IPS-18a (cell line): ENCODE measurements at regions not wholly inside any gene's neighbourhood (a gene's known extent, or its start where the extent isn't known, plus 50 kb on each side); places are given as distances from the start of the nearest gene placed in this dataset.

Experiments used
- H3K27ac ChIP-seq: one replicate; pipeline ENCODE4 v1.5.1; 2013; ENCODE audit warnings: low read length
- H3K27me3 ChIP-seq: one replicate; pipeline ENCODE4 v1.6.1; 2013; ENCODE audit warnings: mild to moderate bottlenecking, low read length; ENCODE audit not compliant: control insufficient read depth, insufficient read depth
- H3K36me3 ChIP-seq: one replicate; pipeline ENCODE4 v1.6.1; 2013; ENCODE audit warnings: low read depth, low read length; ENCODE audit not compliant: control insufficient read depth
- H3K4me1 ChIP-seq: one replicate; pipeline ENCODE4 v1.6.1; 2013; ENCODE audit warnings: low read depth, low read length; ENCODE audit not compliant: control insufficient read depth
- H3K4me3 ChIP-seq: one replicate; pipeline ENCODE4 v1.5.1; 2013; ENCODE audit warnings: low read length
- H3K9ac ChIP-seq: one replicate; pipeline ENCODE4 v1.6.1; 2013; ENCODE audit warnings: mild to moderate bottlenecking, low read length, moderate library complexity
- H3K9me3 ChIP-seq: one replicate; pipeline ENCODE4 v1.6.1; 2013; ENCODE audit warnings: low read depth, low read length; ENCODE audit not compliant: control insufficient read depth

- Histone ChIP-seq H3K27me3 (no peaks in the 10 kb centered on the region), H3K36me3 (no peaks in the 10 kb centered on the region), H3K4me3 (no peak overlapping the region), H3K9me3 (no peaks in the 10 kb centered on the region), H3K9ac (no peak overlapping the region), H3K4me1 (peaks cover 12% of the 10 kb centered on the region), H3K27ac (no peak overlapping the region)
Observed at GRCh38 chr6:93079061-93079460, 340.3 kb downstream of the EPHA7 start.

GRCh38 chr6:93073811-93074210, 345.5 kb downstream of the EPHA7 start:
- H3K4me1 ChIP-seq = peaks cover 4% of the 10 kb centered on the region
- H3K9ac ChIP-seq = no peak overlapping the region
- no peaks in the 10 kb centered on the region for H3K36me3 ChIP-seq
- no peak overlapping the region for H3K27ac ChIP-seq
- H3K9me3 ChIP-seq = no peaks in the 10 kb centered on the region
- no peaks in the 10 kb centered on the region for H3K27me3 ChIP-seq
- H3K4me3 ChIP-seq = no peak overlapping the region

GRCh38 chr6:93069856-93070255, 349.5 kb downstream of the EPHA7 start:
- no peaks in the 10 kb centered on the region for H3K9me3 ChIP-seq
- H3K4me1 ChIP-seq = no peaks in the 10 kb centered on the region
- no peak overlapping the region for H3K4me3 ChIP-seq
- H3K27ac ChIP-seq = no peak overlapping the region
- H3K9ac ChIP-seq = no peak overlapping the region
- no peaks in the 10 kb centered on the region for H3K36me3 ChIP-seq
- H3K27me3 ChIP-seq = no peaks in the 10 kb centered on the region

- H3K4me3 ChIP-seq = no peak overlapping the region
- no peak overlapping the region for H3K27ac ChIP-seq
- no peaks in the 10 kb centered on the region for H3K9me3 ChIP-seq
- H3K4me1 ChIP-seq = no peaks in the 10 kb centered on the region
- H3K27me3 ChIP-seq = no peaks in the 10 kb centered on the region
- no peaks in the 10 kb centered on the region for H3K36me3 ChIP-seq
- no peak overlapping the region for H3K9ac ChIP-seq
Observed at GRCh38 chr6:93059911-93060310, 359.4 kb downstream of the EPHA7 start.

GRCh38 chr6:93057584-93057983, 361.8 kb downstream of the EPHA7 start:
- Histone ChIP-seq H3K9me3 (no peaks in the 10 kb centered on the region), H3K4me3 (no peak overlapping the region), H3K36me3 (no peaks in the 10 kb centered on the region), H3K27me3 (no peaks in the 10 kb centered on the region), H3K27ac (no peak overlapping the region), H3K4me1 (no peaks in the 10 kb centered on the region), H3K9ac (no peak overlapping the region)

GRCh38 chr6:93048381-93048780, 371.0 kb downstream of the EPHA7 start:
- peak overlapping the region; percentile 19 for H3K27ac ChIP-seq
- H3K4me1 ChIP-seq = peaks cover 34% of the 10 kb centered on the region
- H3K9ac ChIP-seq = no peak overlapping the region
- no peaks in the 10 kb centered on the region for H3K36me3 ChIP-seq
- no peaks in the 10 kb centered on the region for H3K9me3 ChIP-seq
- peak overlapping the region; percentile 37 for H3K4me3 ChIP-seq
- H3K27me3 ChIP-seq = no peaks in the 10 kb centered on the region

- Histone ChIP-seq H3K36me3 (no peaks in the 10 kb centered on the region), H3K9ac (no peak overlapping the region), H3K27ac (no peak overlapping the region), H3K4me1 (peaks cover 34% of the 10 kb centered on the region), H3K4me3 (no peak overlapping the region), H3K9me3 (no peaks in the 10 kb centered on the region), H3K27me3 (no peaks in the 10 kb centered on the region)
Observed at GRCh38 chr6:93047033-93047432, 372.3 kb downstream of the EPHA7 start.

- Histone ChIP-seq H3K9ac (no peak overlapping the region), H3K27ac (no peak overlapping the region), H3K4me1 (peaks cover 32% of the 10 kb centered on the region), H3K36me3 (no peaks in the 10 kb centered on the region), H3K27me3 (no peaks in the 10 kb centered on the region), H3K9me3 (no peaks in the 10 kb centered on the region), H3K4me3 (no peak overlapping the region)
Observed at GRCh38 chr6:93045156-93045555, 374.2 kb downstream of the EPHA7 start.

- Histone ChIP-seq H3K27me3 (no peaks in the 10 kb centered on the region), H3K36me3 (no peaks in the 10 kb centered on the region), H3K9me3 (peaks cover 7% of the 10 kb centered on the region), H3K4me3 (no peak overlapping the region), H3K4me1 (peaks cover 7% of the 10 kb centered on the region), H3K9ac (no peak overlapping the region), H3K27ac (no peak overlapping the region)
Observed at GRCh38 chr6:93040375-93040774, 379.0 kb downstream of the EPHA7 start.

- no peaks in the 10 kb centered on the region for H3K36me3 ChIP-seq
- no peak overlapping the region for H3K9ac ChIP-seq
- peaks cover 2% of the 10 kb centered on the region for H3K4me1 ChIP-seq
- peaks cover 7% of the 10 kb centered on the region for H3K9me3 ChIP-seq
- no peaks in the 10 kb centered on the region for H3K27me3 ChIP-seq
- no peak overlapping the region for H3K27ac ChIP-seq
- H3K4me3 ChIP-seq = no peak overlapping the region
Observed at GRCh38 chr6:93036835-93037234, 382.5 kb downstream of the EPHA7 start.

GRCh38 chr6:93035756-93036155, 383.6 kb downstream of the EPHA7 start:
- no peaks in the 10 kb centered on the region for H3K27me3 ChIP-seq
- H3K9me3 ChIP-seq = peaks cover 7% of the 10 kb centered on the region

GRCh38 chr6:93021235-93021915, 398.0 kb downstream of the EPHA7 start:
- Histone ChIP-seq H3K9me3 (no peaks in the 10 kb centered on the region), H3K27ac (no peak overlapping the region), H3K27me3 (no peaks in the 10 kb centered on the region), H3K4me3 (no peak overlapping the region), H3K36me3 (no peaks in the 10 kb centered on the region), H3K9ac (no peak overlapping the region), H3K4me1 (no peaks in the 10 kb centered on the region)

More at GRCh38 chr6:93035756-93036155, 383.6 kb downstream of the EPHA7 start:
- no peak overlapping the region for H3K4me3 ChIP-seq
- peaks cover 2% of the 10 kb centered on the region for H3K4me1 ChIP-seq
- H3K36me3 ChIP-seq = no peaks in the 10 kb centered on the region
- no peak overlapping the region for H3K9ac ChIP-seq
- H3K27ac ChIP-seq = no peak overlapping the region
